HG02678 (cell line): ENCODE measurements at regions not wholly inside any gene's neighbourhood (a gene's known extent, or its start where the extent isn't known, plus 50 kb on each side); places are given as distances from the start of the nearest gene placed in this dataset.

Experiments
- ATAC-seq: cut with Tn5 transposase; IDR thresholded peaks from one replicate; pipeline ENCODE4 v1.9.1; 2021; ENCODE audit warnings: mild to moderate bottlenecking, moderate library complexity; ENCODE audit not compliant: unreplicated experiment

DNA sequence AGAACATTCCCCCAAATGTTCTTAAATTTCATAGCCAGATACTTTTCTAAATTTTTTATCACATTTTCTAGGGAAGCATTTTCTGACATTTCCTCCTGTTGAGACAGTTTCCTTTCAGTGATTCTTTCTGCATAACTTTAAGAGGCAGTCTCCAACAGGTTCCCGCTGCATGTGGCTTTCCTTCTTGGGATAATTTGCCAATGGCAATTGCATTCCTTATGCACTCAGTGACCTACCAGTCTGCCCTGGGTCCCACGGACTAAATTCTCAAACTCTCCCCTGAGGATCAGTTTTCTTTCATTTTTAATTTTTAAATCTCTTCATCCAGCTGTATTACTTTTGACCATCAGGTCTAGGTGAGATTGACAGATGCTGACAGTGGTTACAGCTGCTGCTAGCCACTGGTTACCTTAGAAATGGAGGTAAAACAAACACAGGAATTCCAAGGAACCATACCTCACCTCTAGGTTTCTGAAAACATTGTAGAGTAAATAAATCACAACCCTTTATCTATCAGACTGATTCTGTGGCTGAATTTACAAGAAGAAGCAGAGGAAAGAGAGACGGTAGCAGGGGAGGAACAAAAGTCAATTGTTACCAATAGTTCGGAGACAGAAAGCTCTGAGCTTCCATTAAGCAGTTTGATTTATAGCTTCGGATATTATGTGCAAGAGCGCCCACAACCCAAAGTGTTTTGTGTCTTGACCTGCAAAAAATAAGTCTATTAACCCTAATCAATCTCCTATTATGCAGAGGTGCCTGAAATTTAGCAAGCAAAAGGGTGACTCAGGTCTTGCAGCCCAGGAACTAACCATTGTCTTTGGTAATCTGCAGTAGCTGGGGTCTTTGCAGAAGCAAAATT is 216.0 kb downstream of the PMP22 start:
- no peak for ATAC-seq

- ATAC-seq, result no peak
Observed at GRCh38 chr17:15048381-15048780, 216.7 kb downstream of the PMP22 start.

DNA sequence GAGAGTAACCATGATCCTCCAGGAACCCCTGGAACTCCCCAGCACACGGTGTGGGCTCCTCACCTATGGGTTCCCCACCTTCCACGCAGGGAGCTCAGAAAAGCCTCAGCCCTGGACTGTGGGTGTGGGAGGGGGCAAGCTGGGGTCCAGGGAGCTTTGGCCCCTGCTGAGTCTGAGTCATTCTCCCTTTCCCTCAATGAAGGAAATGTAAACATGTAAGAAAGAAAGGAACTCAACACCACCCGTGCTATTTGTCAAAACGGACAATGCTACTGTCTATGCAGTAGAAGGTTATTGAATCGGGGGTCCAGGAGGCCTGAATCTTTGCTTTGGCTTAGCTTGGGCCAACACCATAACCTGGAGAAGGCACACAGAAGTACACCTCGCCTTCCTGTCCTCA is 222.8 kb downstream of the PMP22 start:
- ATAC-seq, result no peak

DNA sequence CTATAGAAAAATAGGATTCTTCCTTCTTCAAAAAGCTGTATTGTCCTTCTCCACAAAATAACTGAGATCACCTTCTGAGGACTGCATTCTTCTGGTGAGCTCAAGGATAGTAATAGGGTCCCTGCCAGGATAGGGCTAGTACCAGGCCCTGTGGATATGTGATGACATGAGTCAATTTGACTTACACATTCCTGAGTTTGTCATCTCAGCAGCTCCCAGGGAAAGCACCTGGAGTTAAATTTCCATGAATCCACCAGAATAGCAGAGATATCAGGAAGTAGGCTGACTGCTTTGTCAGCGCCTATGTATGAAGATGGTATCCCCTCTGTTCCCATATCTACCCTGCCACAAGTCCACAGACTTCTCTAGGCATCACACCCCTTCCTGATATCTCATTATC is 225.8 kb downstream of the PMP22 start:
- ATAC-seq, result no peak

DNA sequence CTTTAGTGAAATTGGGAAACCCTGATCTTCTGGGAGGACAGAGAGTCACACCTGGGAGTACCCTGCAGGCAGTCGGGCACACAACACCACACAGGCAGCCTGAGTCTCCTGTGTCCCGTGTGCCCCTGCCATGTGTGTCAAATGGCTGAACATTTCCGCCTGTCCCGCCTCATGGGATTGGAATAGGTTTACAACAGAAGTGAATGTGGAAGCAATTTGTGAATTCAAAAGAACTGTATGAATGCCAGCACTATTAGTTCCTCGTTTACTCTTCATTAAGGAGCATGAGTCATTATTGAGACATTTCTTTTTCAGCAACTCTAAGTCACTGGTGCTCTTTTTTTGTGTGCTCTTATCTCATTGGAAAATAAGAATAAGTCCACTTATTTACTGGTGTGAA is 226.5 kb downstream of the PMP22 start:
- ATAC-seq, result no peak

DNA sequence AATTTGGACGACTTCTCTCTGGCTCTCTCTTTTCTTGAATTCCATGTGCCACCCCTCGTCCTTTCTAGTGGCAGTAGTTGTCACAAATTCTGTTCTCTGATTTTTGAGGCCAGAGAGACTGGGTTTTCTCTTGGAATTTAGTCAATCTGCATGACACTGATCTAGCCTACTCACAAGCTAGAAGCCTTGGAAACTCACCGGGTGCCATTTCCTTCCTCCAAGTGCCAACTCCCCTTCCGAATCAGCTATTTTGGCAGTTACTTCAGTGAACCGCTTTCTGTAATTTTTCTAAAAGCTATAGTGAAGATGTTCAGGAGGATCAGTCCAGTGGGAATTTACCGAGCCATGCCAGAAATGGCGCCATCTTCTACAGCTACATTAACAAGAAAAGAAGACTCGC is 228.9 kb downstream of the PMP22 start:
- no peak for ATAC-seq

DNA sequence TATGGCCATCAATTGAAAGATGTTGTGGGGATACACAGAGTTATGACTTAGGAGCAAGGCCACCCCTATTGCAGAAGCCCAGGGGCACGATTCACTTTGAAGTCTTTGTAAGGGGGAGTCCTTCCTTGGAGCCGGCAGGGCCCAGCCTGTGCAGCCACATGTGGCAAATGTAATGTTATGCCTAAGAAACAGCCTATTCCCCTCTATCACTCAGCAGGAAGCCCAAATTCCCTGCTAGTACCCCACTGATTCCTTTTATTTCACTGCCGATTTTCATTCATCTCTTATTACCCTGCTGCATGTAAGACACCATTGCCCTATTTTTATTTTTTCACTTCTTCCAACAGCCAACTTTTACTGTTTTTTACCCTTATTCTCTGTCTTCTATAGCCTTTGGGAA is 233.2 kb downstream of the PMP22 start:
- ATAC-seq, result no peak

DNA sequence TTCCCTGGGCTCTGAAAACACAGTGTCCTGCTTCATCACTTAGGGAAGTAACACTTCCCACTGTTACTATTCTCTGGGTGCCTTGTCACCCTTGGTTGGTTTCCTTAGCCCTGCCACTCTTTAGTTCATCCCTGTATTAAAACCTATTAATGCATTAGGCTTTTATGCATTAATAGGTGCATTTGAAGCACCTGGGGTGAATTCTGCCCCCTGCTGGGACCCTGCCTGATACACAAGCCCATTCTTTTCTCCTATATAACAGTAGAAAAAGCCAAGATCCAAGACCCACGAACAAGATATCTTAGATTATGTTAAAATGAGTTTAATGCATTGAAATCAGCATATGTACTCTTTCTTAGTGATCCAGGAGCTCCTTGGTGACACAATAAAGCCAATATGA is 235.7 kb downstream of the PMP22 start:
- ATAC-seq, result no peak

DNA sequence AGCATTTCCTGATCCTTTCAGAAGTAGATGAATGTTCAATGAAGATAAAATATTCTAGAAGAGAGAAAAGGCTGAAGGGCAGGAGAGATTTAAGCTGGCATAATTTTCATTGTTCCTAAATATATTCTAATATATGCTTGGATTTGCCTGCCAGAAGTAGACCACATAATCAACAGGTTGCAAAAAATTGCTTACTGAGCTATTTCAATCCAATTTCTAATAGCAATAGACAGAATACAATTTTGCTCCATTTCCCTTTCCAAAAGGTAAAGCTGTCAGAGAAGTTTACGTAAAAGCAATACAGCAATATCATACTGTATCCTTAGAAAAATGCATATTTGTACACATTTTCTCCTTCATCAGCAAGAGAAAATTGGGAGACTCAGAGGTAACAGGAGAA is 237.3 kb downstream of the PMP22 start:
- no peak for ATAC-seq

- no peak for ATAC-seq
Observed at GRCh38 chr17:15026088-15026487, 239.0 kb downstream of the PMP22 start.

DNA sequence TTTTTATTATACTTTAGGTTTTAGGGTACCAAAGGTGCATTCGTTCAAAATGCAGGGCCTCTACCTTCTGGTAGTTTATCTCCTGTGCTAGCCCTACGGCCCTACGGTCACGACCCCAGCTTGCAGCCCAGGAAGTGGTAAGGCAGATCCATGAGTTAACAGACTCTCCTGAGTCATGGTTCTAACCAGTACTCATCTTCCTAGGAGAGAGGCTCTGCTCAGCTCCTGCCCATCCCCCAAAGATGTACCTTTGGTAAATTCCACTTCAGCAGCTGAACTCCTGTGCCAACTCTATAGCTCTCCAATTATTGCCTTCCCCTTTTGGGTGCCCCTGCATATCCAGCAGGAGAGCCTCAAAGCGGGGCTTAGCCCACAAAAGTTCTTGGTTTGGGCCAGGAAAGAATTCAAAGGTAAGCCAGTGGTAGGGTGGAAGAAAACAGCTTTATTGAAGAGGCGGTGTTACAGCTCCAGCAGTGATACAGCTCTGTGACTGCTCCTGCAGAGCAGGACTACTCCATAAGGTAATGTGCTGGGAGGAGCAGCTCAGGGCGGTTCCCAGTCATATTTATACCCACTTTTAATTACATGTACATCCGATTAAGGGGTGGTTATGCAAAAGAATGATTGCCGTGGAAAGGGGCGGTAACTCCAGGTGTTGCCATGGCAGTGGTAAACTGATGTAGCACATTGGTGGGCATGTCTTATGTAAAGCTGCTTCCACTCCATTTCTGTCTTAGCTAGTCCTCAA is 241.4 kb downstream of the PMP22 start:
- ATAC-seq, result no peak

GRCh38 chr17:15019158-15019557 is 246.0 kb downstream of the PMP22 start:
- no peak for ATAC-seq

DNA sequence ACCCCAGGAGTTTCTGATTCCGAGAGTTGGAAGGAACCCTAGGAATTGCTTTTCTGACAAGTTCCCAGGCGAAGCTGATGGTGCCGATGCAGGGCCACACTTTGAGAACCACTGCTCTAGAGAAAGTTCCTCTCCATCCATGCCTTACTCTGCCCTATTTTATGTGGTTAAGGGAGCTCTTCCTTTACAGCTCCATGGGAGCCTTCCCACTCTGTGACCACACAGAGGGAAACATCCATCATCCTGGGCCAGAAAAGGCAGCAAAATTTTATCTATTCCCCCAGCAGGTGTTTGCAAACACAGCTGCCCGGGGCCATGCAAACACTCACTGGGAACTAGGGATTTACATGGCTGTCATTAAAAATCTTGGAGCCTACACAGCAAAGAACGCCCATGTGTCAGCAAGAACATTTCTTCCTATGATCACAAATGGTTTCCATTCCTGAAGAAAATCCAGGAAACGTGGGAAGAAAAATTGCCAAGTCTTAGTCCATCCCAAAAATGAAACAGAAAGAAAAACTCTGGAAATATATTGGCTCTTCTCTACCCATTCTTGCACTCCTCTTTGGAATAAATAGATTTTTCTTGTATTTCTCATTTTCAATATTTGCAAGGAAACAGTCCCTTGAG is 252.7 kb downstream of the PMP22 start:
- ATAC-seq, result no peak

- no peak for ATAC-seq
Observed at GRCh38 chr17:15009087-15009486, 256.0 kb downstream of the PMP22 start.

- ATAC-seq, result no peak
Observed at GRCh38 chr17:15007147-15007553, 258.0 kb downstream of the PMP22 start.

GRCh38 chr17:15006421-15007128 is 258.6 kb downstream of the PMP22 start:
- no peak for ATAC-seq

DNA sequence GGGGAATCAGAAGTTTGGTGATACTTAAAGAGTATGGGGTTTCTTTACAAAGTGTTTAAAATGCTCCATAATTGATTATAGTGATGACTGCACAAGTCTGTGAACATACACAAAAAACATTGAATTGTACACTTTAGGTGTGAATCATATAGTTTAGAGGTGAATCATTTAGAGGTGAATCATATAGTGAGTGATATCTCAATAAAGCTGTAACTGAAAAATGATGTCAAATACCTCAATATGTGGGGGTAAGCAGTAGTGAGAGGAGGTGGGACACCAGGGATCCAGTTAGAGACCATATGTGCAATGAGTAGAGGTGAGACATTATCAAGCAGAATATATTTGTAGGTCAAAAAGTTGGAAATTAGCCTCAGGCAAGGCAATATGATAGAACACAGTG is 264.5 kb downstream of the PMP22 start:
- ATAC-seq, result no peak

DNA sequence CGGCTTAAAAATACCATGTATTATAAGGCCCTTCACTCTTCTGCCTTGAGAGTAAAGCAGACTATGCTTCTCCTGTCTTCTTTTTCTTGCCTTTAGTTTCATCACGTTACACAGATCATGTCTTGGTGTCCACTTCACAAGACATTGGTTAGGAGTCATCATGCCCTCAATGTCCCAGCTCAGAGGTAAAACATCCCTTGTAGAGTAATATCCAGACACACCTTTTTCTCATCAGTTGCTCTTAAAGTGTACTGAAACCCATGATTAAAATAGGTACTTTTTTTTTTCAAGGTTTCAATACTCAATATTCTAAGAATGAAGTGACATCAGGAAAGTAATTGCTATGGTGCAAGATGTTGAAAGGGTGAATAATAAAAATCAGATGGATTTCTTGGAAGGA is 267.8 kb downstream of the PMP22 start:
- no peak for ATAC-seq

- ATAC-seq, result no peak
Observed at GRCh38 chr17:14986127-14986526, 279.0 kb downstream of the PMP22 start.

DNA sequence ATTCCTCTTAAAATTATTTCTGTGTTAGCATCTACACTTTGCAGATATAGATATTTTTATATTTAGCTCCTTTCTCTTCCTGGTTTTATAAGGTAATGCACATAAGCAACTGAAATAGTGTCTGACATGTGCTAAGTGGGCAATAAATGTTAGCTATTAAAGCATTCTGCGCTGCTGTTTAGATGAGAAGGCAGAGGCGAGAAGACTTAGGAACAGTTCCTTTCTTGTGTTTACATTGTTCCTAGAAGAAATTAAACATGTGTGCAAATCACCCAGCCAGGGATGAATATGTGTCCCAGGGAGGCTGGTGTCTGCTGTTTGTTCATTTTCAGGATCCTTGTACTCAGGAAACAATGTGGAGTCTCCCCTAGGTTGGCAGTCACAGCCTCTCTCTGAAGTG is 292.3 kb downstream of the PMP22 start:
- ATAC-seq, result no peak

GRCh38 chr17:14971054-14971453 is 294.1 kb downstream of the PMP22 start:
- no peak for ATAC-seq
